A673 (cell line): ENCODE measurements at regions not wholly inside any gene's neighbourhood (a gene's known extent, or its start where the extent isn't known, plus 50 kb on each side); places are given as distances from the start of the nearest gene placed in this dataset.

Source experiments
- BruUV-seq: library from RNA; stranded (reverse); fragments of 400-500 nt; replicated peaks from 2 replicates; lab custom pipeline; 2021; lab: Mats Ljungman, UMichigan
- CTCF ChIA-PET: fragments of 300-600 bp; sonication (Branson Sonifier 250); formaldehyde crosslinking; loops from one replicate; lab custom pipeline; 2022; ENCODE audit warnings: antibody characterized with exemption; lab: Charles Lee
- POLR2A ChIA-PET: fragments of 300-600 bp; sonication (Branson Sonifier 250); formaldehyde crosslinking; loops from one replicate; lab custom pipeline; 2022; ENCODE audit warnings: antibody characterized with exemption; ENCODE audit not compliant: low non-redundant PET; lab: Charles Lee
- DNase-seq: peaks from one replicate; pipeline ENCODE4 v3.0.0-alpha.2; 2015; ENCODE audit warnings: low spot score
- H3K27ac ChIP-seq: fragments of 200-600 bp; sonication (generic); 2 replicates; pipeline ENCODE4 v1.5.1; 2016; ENCODE audit warnings: mixed run types, low read depth, mild to moderate bottlenecking, mixed read lengths, antibody characterized with exemption, low read length; ENCODE audit not compliant: poor library complexity, severe bottlenecking
- H3K27me3 ChIP-seq: fragments of 200-600 bp; sonication (generic); replicated peaks from 2 replicates; pipeline ENCODE4 v1.6.1; 2017; ENCODE audit warnings: mixed run types, low read depth, mild to moderate bottlenecking, mixed read lengths, antibody characterized with exemption, low read length; ENCODE audit not compliant: insufficient read depth, poor library complexity
- H3K36me3 ChIP-seq: fragments of 200-600 bp; sonication (generic); 2 replicates; pipeline ENCODE4 v1.6.1; 2016; ENCODE audit warnings: mixed run types, mild to moderate bottlenecking, mixed read lengths, antibody characterized with exemption, low read length; ENCODE audit not compliant: insufficient read depth, poor library complexity, severe bottlenecking
- H3K4me1 ChIP-seq: fragments of 200-600 bp; sonication (generic); 2 replicates; pipeline ENCODE4 v1.6.1; 2017; ENCODE audit warnings: mixed run types, mild to moderate bottlenecking, mixed read lengths, antibody characterized with exemption, low read length; ENCODE audit not compliant: insufficient read depth, poor library complexity, severe bottlenecking
- H3K4me3 ChIP-seq: fragments of 200-600 bp; sonication (generic); 2 replicates; pipeline ENCODE4 v1.5.1; 2016; ENCODE audit warnings: low read depth, mixed run types, mild to moderate bottlenecking, mixed read lengths, low read length; ENCODE audit not compliant: poor library complexity, severe bottlenecking
- H3K9me3 ChIP-seq: fragments of 200-600 bp; sonication (generic); 2 replicates; pipeline ENCODE4 v1.6.1; 2016; ENCODE audit warnings: mixed run types, low read depth, mild to moderate bottlenecking, mixed read lengths, antibody characterized with exemption, low read length; ENCODE audit not compliant: poor library complexity, severe bottlenecking
- EZH2 ChIP-seq: fragments of 200-600 bp; sonication (generic); IDR thresholded peaks from 2 replicates; pipeline ENCODE4 v1.6.1; 2017; ENCODE audit warnings: borderline replicate concordance, low read depth, mild to moderate bottlenecking, mixed read lengths, antibody characterized with exemption, low read length; ENCODE audit not compliant: poor library complexity, severe bottlenecking
- intact Hi-C: fragments of 100-400 bp; cut with micrococcal nuclease; formaldehyde crosslinking; loops from one replicate; pipeline ENCODE4 v1.10.0; 2022; ENCODE audit not compliant: unreplicated experiment
- TF ChIP-seq, protein P1 (sequence below): fragments of 300-800, 200-600 bp; sonication (generic); conservative IDR thresholded peaks from 2 replicates; pipeline ENCODE4 v1.5.1; 2017; ENCODE audit warnings: low read depth, mild to moderate bottlenecking, antibody characterized with exemption, low read length, moderate library complexity, mixed read lengths

DNA sequence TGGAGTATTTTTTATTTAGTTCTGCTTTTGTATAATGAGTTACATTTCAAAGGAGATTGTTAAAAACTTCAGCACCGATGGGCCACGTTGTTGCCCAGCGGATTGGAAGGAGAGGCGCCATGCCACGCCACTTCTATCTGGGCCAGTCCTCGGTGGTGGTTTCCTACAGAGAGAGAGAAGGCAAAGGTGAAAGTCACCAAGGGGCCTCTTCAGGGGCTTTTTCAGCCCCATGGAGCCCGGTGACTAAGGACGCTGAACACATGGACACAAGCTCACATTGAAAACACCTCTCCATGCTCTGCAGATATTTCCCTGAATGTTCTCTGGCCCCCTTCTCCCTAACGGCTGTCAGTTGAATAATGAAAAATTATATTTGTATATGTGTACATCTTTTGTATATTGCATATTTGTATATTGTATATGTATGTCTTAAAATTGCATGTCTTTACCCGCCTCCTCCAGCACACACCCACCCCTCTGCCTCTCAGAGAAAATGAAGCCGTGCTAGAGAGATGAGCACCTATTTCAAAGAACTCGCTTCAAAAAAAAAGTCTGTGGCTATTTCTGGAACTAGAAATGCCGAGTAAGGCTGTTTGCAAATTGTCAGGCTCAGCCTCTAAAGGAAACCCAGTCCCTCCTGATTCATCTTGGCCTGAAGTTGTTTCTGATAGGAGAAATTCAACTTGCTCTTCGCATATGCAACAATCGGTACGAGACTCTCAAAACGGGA lies 91.9 kb upstream of the CDH4 start:
- Histone ChIP-seq H3K36me3 (no peaks in the 10 kb centered on the region), H3K27ac (no peak overlapping the region), H3K4me1 (peaks cover 8% of the 10 kb centered on the region), H3K27me3 (no peaks in the 10 kb centered on the region), H3K4me3 (no peak overlapping the region), H3K9me3 (peaks cover 3% of the 10 kb centered on the region)
- ChIA-PET CTCF (no interaction called here), POLR2A (no interaction called here)
- intact Hi-C loops = no loop called here
- TF ChIP-seq, protein P1, sequence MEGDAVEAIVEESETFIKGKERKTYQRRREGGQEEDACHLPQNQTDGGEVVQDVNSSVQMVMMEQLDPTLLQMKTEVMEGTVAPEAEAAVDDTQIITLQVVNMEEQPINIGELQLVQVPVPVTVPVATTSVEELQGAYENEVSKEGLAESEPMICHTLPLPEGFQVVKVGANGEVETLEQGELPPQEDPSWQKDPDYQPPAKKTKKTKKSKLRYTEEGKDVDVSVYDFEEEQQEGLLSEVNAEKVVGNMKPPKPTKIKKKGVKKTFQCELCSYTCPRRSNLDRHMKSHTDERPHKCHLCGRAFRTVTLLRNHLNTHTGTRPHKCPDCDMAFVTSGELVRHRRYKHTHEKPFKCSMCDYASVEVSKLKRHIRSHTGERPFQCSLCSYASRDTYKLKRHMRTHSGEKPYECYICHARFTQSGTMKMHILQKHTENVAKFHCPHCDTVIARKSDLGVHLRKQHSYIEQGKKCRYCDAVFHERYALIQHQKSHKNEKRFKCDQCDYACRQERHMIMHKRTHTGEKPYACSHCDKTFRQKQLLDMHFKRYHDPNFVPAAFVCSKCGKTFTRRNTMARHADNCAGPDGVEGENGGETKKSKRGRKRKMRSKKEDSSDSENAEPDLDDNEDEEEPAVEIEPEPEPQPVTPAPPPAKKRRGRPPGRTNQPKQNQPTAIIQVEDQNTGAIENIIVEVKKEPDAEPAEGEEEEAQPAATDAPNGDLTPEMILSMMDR = no peak
- no peak for TF ChIP-seq EZH2
- BruUV-seq = no TSS peak
- no peak for DNase-seq

DNA sequence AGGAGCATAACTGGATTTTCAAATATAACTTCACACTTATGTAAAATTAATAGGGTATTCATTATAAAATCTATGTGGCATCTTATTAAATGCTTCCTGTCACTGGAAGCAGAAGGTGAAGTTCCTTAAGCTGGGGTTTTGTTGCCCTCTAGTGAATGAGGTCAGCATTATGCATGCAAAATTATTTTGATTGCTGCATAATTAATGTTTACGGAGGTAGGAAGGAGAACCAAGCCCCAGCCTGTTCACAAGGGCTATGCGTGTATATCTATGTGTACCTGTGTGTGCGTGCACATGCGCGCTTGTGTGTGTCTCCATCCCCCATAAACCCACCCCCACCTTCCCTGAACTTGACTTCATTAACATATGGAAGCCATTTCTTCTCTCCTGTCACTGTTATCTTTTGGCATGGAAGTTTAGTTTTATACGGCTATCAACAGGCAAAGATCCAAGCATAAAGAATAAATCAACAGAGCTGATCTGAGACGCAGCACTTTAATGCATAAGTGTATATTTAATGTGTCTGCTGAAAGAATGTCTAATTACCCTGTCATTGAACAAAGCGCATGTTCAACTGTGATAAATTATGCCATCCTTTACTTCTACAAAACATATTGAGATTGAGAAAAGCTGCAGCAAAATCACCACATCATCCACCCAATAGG lies 90.2 kb upstream of the CDH4 start:
- Histone ChIP-seq H3K9me3 (peaks cover 3% of the 10 kb centered on the region), H3K4me1 (peaks cover 8% of the 10 kb centered on the region), H3K4me3 (peak overlapping the region; percentile 30), H3K27me3 (no peaks in the 10 kb centered on the region), H3K36me3 (no peaks in the 10 kb centered on the region), H3K27ac (no peak overlapping the region)
- peak; percentile 59 for DNase-seq
- CTCF ChIA-PET = no interaction called here
- intact Hi-C loops = no loop called here
- BruUV-seq = TSS peak; percentile 40
- TF ChIP-seq EZH2 = no peak
- TF ChIP-seq, protein P1 = peak; percentile 38
- POLR2A ChIA-PET = no interaction called here

GRCh38 chr20:61162451-61162850 lies 89.6 kb upstream of the CDH4 start:
- no peak overlapping the region for H3K27ac ChIP-seq
- H3K27me3 ChIP-seq = no peaks in the 10 kb centered on the region
- TF ChIP-seq, protein P1 = no peak
- TF ChIP-seq EZH2 = no peak
- H3K36me3 ChIP-seq = no peaks in the 10 kb centered on the region
- peaks cover 8% of the 10 kb centered on the region for H3K4me1 ChIP-seq
- intact Hi-C loops = no loop called here
- ChIA-PET POLR2A (no interaction called here), CTCF (no interaction called here)
- peak; percentile 23 for DNase-seq
- peaks cover 3% of the 10 kb centered on the region for H3K9me3 ChIP-seq
- BruUV-seq = no TSS peak
- H3K4me3 ChIP-seq = peak overlapping the region; percentile 30
